Stimulated activated CD8-positive, alpha-beta memory T cell treated with anti-CD3 and anti-CD28 coated beads, Interleukin-4, amount 100 ng/mL, for 48 hours (primary cell): ENCODE measurements at regions not wholly inside any gene's neighbourhood (a gene's known extent, or its start where the extent isn't known, plus 50 kb on each side); places are given as distances from the start of the nearest gene placed in this dataset.

Experiments used
- DNase-seq: peaks from one replicate; pipeline ENCODE4 v3.0.0-alpha.2; 2020

GRCh38 chr2:101550555-101550954 lies 75.6 kb upstream of the RFX8 start:
- no peak for DNase-seq

- DNase-seq, result no peak
These were observed 74.5 kb upstream of the RFX8 start for GRCh38 chr2:101549371-101549770.

- no peak for DNase-seq
These were observed 71.6 kb upstream of the RFX8 start for GRCh38 chr2:101546376-101547058.

- no peak for DNase-seq
These were observed 71.0 kb upstream of the RFX8 start for GRCh38 chr2:101545950-101546349.

- DNase-seq, result no peak
These were observed 65.6 kb upstream of the RFX8 start for GRCh38 chr2:101540518-101540917.

- DNase-seq, result no peak
These were observed 63.2 kb upstream of the RFX8 start for GRCh38 chr2:101538076-101538475.

- DNase-seq, result no peak
These were observed 59.3 kb upstream of the RFX8 start for GRCh38 chr2:101534149-101534611.

- DNase-seq, result no peak
These were observed 58.7 kb upstream of the RFX8 start for GRCh38 chr2:101533561-101534148.

- no peak for DNase-seq
These were observed 53.6 kb upstream of the RFX8 start for GRCh38 chr2:101528501-101528900.

- no peak for DNase-seq
These were observed 50.0 kb upstream of the RFX8 start for GRCh38 chr2:101524806-101525430.
